Glutamatergic neuron (in vitro differentiated cells): ENCODE measurements at regions not wholly inside any gene's neighbourhood (a gene's known extent, or its start where the extent isn't known, plus 50 kb on each side); places are given as distances from the start of the nearest gene placed in this dataset.

Experiments
- DNase-seq: peaks from one replicate; pipeline ENCODE4 v3.0.0; 2022
- H3K27ac Mint-ChIP-seq: one replicate; pipeline ENCODE4 v1.8.0; 2020; ENCODE audit warnings: mild to moderate bottlenecking, mixed read lengths, inconsistent platforms; ENCODE audit not compliant: unreplicated experiment
- H3K27me3 Mint-ChIP-seq: one replicate; pipeline ENCODE4 v1.8.0; 2020; ENCODE audit warnings: mild to moderate bottlenecking, moderate library complexity, mixed read lengths, inconsistent platforms; ENCODE audit not compliant: unreplicated experiment
- H3K36me3 Mint-ChIP-seq: one replicate; pipeline ENCODE4 v1.8.0; 2020; ENCODE audit warnings: mild to moderate bottlenecking, mixed read lengths, inconsistent platforms; ENCODE audit not compliant: unreplicated experiment
- H3K4me1 Mint-ChIP-seq: one replicate; pipeline ENCODE4 v1.8.0; 2020; ENCODE audit warnings: mild to moderate bottlenecking, low read depth, mixed read lengths, inconsistent platforms; ENCODE audit not compliant: unreplicated experiment
- H3K4me3 Mint-ChIP-seq: one replicate; pipeline ENCODE4 v1.8.0; 2020; ENCODE audit warnings: mild to moderate bottlenecking, mixed read lengths, inconsistent platforms; ENCODE audit not compliant: unreplicated experiment
- H3K9me3 Mint-ChIP-seq: one replicate; pipeline ENCODE4 v1.8.0; 2020; ENCODE audit warnings: mild to moderate bottlenecking, moderate library complexity, mixed read lengths, inconsistent platforms; ENCODE audit not compliant: unreplicated experiment
- TF ChIP-seq, protein P1 (sequence below): fragments of 200-600 bp; sonication (generic); IDR thresholded peaks from one replicate; pipeline ENCODE4 v1.5.0; 2021; ENCODE audit not compliant: partially characterized antibody, unreplicated experiment

DNA sequence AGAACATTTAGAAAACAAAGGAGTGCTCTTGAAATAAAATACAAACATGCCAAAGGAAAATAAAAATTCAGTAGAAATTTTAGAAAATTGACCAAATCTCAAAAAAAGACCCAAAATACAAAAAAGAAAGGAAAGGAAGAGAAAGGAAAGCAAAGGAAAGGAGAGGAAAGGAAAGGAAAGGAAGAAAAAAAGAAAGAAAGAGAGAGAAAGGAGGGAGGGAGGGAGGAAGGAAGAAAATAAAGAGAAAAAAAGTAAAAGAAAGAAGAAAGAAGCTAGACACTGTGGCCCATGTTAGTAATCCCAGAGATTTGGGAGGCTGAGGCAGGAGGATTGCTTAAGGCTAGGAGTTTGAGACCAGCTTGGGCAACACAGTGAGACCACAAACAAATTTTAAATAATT lies 500.1 kb upstream of the VRK2 start:
- H3K4me3 Mint-ChIP-seq, result no peak overlapping the region
- DNase-seq, result no peak
- no peaks in the 10 kb centered on the region for H3K9me3 Mint-ChIP-seq
- no peak overlapping the region for H3K27ac Mint-ChIP-seq
- H3K27me3 Mint-ChIP-seq, result no peaks in the 10 kb centered on the region
- no peaks in the 10 kb centered on the region for H3K36me3 Mint-ChIP-seq
- no peaks in the 10 kb centered on the region for H3K4me1 Mint-ChIP-seq
- TF ChIP-seq, protein P1, sequence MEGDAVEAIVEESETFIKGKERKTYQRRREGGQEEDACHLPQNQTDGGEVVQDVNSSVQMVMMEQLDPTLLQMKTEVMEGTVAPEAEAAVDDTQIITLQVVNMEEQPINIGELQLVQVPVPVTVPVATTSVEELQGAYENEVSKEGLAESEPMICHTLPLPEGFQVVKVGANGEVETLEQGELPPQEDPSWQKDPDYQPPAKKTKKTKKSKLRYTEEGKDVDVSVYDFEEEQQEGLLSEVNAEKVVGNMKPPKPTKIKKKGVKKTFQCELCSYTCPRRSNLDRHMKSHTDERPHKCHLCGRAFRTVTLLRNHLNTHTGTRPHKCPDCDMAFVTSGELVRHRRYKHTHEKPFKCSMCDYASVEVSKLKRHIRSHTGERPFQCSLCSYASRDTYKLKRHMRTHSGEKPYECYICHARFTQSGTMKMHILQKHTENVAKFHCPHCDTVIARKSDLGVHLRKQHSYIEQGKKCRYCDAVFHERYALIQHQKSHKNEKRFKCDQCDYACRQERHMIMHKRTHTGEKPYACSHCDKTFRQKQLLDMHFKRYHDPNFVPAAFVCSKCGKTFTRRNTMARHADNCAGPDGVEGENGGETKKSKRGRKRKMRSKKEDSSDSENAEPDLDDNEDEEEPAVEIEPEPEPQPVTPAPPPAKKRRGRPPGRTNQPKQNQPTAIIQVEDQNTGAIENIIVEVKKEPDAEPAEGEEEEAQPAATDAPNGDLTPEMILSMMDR, result no peak

DNA sequence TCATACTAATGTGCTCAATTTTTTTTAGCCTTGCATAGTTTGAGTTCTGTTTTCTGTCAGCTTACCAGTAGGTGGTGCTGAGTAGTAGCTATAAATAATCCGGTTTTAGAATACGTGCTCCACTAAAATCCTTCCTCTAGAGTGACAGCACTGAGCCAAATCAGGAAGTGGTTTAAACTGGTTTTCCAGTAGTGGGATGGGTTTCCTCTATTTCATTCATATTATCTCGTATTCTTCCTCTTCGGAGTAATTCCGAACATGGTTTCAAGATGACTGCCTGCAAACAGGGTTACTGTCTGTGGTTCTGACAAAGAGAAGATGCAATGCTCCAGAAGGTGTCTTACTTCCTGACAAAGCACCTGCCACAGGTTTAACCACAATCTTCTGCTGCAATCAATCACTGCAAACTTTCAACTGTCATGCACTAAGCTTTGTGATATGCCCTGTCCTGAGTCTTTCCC lies 496.9 kb upstream of the VRK2 start:
- no peaks in the 10 kb centered on the region for H3K27me3 Mint-ChIP-seq
- H3K27ac Mint-ChIP-seq, result no peak overlapping the region
- no peak for DNase-seq
- no peak overlapping the region for H3K4me3 Mint-ChIP-seq
- H3K4me1 Mint-ChIP-seq, result no peaks in the 10 kb centered on the region
- no peaks in the 10 kb centered on the region for H3K9me3 Mint-ChIP-seq
- no peaks in the 10 kb centered on the region for H3K36me3 Mint-ChIP-seq
- TF ChIP-seq, protein P1, result peak; percentile 38

DNA sequence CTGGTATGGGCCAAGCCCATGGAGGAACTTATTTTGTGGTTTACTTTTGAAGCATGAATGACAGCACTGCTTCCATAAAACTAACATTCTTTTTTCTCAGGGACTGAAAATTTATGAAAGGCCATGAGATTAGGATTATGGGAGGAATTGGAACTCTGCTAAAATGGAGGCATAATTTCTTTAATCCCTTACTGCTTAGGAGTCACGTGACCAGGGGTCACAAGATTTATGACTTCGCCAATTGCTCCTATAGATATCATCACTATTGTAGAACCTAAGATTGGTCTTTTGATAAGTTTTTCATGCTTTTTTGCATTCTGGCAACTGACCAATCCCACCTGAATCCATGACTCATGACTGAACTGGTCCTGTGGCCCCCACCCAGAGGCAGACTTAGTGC lies 495.7 kb upstream of the VRK2 start:
- no peak for DNase-seq
- peaks cover 6% of the 10 kb centered on the region for H3K36me3 Mint-ChIP-seq
- TF ChIP-seq, protein P1, result no peak
- no peak overlapping the region for H3K27ac Mint-ChIP-seq
- H3K4me3 Mint-ChIP-seq, result no peak overlapping the region
- H3K9me3 Mint-ChIP-seq, result no peaks in the 10 kb centered on the region
- no peaks in the 10 kb centered on the region for H3K27me3 Mint-ChIP-seq
- H3K4me1 Mint-ChIP-seq, result no peaks in the 10 kb centered on the region

DNA sequence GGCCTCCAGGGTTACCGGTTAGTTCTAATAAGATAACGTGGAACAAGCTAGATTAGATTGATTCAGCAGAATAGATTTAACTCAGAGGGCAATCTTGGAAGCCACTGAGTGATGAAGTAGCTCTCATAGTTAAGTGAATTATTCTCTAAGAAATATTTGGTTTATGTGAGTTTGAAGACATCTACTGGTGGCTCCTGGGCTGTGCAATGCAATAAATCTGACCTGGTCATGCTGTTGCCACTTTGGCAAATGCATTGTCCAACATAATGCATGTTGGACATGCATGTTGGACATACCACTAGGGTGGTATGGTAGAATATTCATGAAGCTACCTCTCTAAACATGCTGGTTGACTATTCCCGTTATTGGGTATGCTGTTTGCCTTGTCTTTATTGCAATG lies 493.7 kb upstream of the VRK2 start:
- Mint-ChIP-seq H3K27me3 (no peaks in the 10 kb centered on the region), H3K9me3 (no peaks in the 10 kb centered on the region), H3K4me3 (no peak overlapping the region), H3K27ac (no peak overlapping the region), H3K36me3 (peaks cover 6% of the 10 kb centered on the region), H3K4me1 (no peaks in the 10 kb centered on the region)
- DNase-seq, result no peak
- TF ChIP-seq, protein P1, result no peak

DNA sequence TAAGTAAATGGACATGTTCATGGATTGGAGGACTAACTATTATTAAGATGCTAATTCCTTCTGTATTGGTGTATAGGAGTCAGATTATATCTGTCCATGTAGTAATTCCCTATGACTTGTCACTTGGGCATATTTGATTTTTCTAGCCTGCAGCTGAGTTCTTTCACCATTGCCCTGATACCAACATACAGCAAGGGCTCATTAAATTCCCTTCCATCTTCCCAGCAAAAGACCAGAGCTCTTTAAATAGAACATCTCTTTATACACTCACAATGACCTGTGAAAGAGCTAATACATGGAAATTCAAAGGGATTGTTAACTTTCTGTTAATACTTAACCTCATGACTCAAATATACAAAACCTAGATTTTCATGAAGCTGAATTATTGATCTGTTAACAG lies 492.3 kb upstream of the VRK2 start:
- no peaks in the 10 kb centered on the region for H3K9me3 Mint-ChIP-seq
- H3K36me3 Mint-ChIP-seq, result peaks cover 6% of the 10 kb centered on the region
- TF ChIP-seq, protein P1, result no peak
- no peak overlapping the region for H3K27ac Mint-ChIP-seq
- no peaks in the 10 kb centered on the region for H3K4me1 Mint-ChIP-seq
- no peak overlapping the region for H3K4me3 Mint-ChIP-seq
- H3K27me3 Mint-ChIP-seq, result no peaks in the 10 kb centered on the region
- no peak for DNase-seq
